Type B pancreatic cell (in vitro differentiated cells): ENCODE measurements at regions not wholly inside any gene's neighbourhood (a gene's known extent, or its start where the extent isn't known, plus 50 kb on each side); places are given as distances from the start of the nearest gene placed in this dataset.

Experiments
- DNase-seq: peaks from one replicate; pipeline ENCODE4 v3.0.0; 2021; ENCODE audit warnings: mixed read lengths; ENCODE audit not compliant: unreplicated experiment; ENCODE audit errors: extremely low spot score
- H3K27ac Mint-ChIP-seq: 2 replicates; pipeline ENCODE4 v1.8.0; 2021; ENCODE audit warnings: mild to moderate bottlenecking, mixed read lengths
- H3K27me3 Mint-ChIP-seq: 2 replicates; pipeline ENCODE4 v1.8.0; 2021; ENCODE audit warnings: mixed read lengths
- H3K36me3 Mint-ChIP-seq: 2 replicates; pipeline ENCODE4 v1.8.0; 2021; ENCODE audit warnings: mixed read lengths
- H3K4me1 Mint-ChIP-seq: one replicate; pipeline ENCODE4 v1.8.0; 2021; ENCODE audit warnings: mixed read lengths; ENCODE audit not compliant: unreplicated experiment
- H3K4me3 Mint-ChIP-seq: 2 replicates; pipeline ENCODE4 v1.8.0; 2021; ENCODE audit warnings: mild to moderate bottlenecking, mixed read lengths
- H3K9me3 Mint-ChIP-seq: 2 replicates; pipeline ENCODE4 v1.8.0; 2021; ENCODE audit warnings: mixed read lengths
- CTCF ChIP-seq: fragments of 200-600 bp; sonication (generic); conservative IDR thresholded peaks from 2 replicates; pipeline ENCODE4 v1.5.0; 2021; ENCODE audit warnings: antibody characterized with exemption, mild to moderate bottlenecking

- no peak overlapping the region for H3K27ac Mint-ChIP-seq
- H3K9me3 Mint-ChIP-seq = peaks cover 5% of the 10 kb centered on the region
- peaks cover 28% of the 10 kb centered on the region for H3K27me3 Mint-ChIP-seq
- TF ChIP-seq CTCF = no peak
- no peaks in the 10 kb centered on the region for H3K4me1 Mint-ChIP-seq
- no peaks in the 10 kb centered on the region for H3K36me3 Mint-ChIP-seq
- DNase-seq = no peak
- no peak overlapping the region for H3K4me3 Mint-ChIP-seq
These were observed 144.0 kb upstream of the PRNP start for GRCh38 chr20:4542270-4542669.

- peaks cover 5% of the 10 kb centered on the region for H3K9me3 Mint-ChIP-seq
- H3K4me1 Mint-ChIP-seq = no peaks in the 10 kb centered on the region
- peaks cover 29% of the 10 kb centered on the region for H3K27me3 Mint-ChIP-seq
- no peak overlapping the region for H3K4me3 Mint-ChIP-seq
- H3K27ac Mint-ChIP-seq = no peak overlapping the region
- TF ChIP-seq CTCF = no peak
- H3K36me3 Mint-ChIP-seq = no peaks in the 10 kb centered on the region
- DNase-seq = no peak
These were observed 151.9 kb upstream of the PRNP start for GRCh38 chr20:4534315-4534714.

GRCh38 chr20:4533368-4534133 lies 152.7 kb upstream of the PRNP start:
- Mint-ChIP-seq H3K4me1 (no peaks in the 10 kb centered on the region), H3K27ac (no peak overlapping the region), H3K9me3 (peaks cover 9% of the 10 kb centered on the region), H3K36me3 (no peaks in the 10 kb centered on the region), H3K27me3 (peaks cover 24% of the 10 kb centered on the region), H3K4me3 (no peak overlapping the region)
- no peak for DNase-seq
- TF ChIP-seq CTCF = no peak

GRCh38 chr20:4532772-4533171 lies 153.5 kb upstream of the PRNP start:
- Mint-ChIP-seq H3K9me3 (peaks cover 8% of the 10 kb centered on the region), H3K4me1 (no peaks in the 10 kb centered on the region), H3K36me3 (no peaks in the 10 kb centered on the region), H3K4me3 (no peak overlapping the region), H3K27ac (no peak overlapping the region), H3K27me3 (peaks cover 24% of the 10 kb centered on the region)
- TF ChIP-seq CTCF = no peak
- no peak for DNase-seq

- TF ChIP-seq CTCF = no peak
- DNase-seq = no peak
- Mint-ChIP-seq H3K36me3 (no peaks in the 10 kb centered on the region), H3K4me3 (no peak overlapping the region), H3K27me3 (no peaks in the 10 kb centered on the region), H3K27ac (no peak overlapping the region), H3K4me1 (no peaks in the 10 kb centered on the region), H3K9me3 (peaks cover 10% of the 10 kb centered on the region)
These were observed 161.5 kb upstream of the PRNP start for GRCh38 chr20:4524792-4525191.
